ENCODE measurements at regions not wholly inside any gene's neighbourhood (a gene's known extent, or its start where the extent isn't known, plus 50 kb on each side); places are given as distances from the start of the nearest gene placed in this dataset.
"Not testable (repeated sequence)": the region's sequence is repeated elsewhere in the genome, so short reads cannot be mapped to it uniquely, and the experiment has no call there.

GRCh38 chr13:79187917-79188690, 218.0 kb downstream of the RBM26 start:
- no peak for DNase-seq

- no peak for DNase-seq
Measured at GRCh38 chr13:79185580-79185979, 220.5 kb downstream of the RBM26 start.

DNA sequence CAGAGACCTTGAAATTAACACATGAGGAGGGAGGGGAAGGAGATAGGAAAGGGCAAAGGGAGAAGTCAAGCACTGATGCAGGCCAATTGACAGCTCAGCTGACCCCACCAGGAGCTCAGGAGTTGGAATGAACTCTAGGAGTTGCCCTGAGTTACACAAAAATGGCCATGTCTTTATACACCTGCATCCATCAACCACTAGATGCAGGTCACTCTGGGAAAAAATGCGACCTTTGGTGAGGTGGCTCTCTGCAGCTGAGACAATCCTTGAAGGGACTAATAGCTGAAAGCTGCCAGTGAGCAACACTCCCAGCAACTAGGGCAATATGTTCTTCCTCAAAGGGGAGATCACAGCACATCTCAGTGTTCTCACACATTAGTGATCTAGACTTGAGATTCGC, 222.8 kb downstream of the RBM26 start:
- no peak for DNase-seq

DNA sequence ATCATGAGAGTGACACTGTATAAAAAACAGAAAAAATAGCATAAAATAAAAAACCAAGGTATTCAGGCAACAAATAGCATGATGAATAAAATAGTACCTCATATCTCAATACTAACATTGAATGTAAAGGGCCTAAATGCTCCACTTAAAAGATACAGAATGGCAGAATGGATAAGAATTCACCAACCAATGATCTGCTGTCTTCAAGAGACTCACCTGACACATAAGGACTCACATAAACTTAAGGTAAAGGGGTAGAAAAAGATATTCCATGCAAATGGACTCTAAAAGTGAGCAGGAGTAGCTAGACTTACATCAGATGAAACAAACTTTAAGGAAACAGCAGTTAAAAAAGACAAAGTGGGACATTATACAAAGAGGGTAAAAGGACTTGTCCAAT, 232.4 kb downstream of the RBM26 start:
- not testable (repeated sequence) for DNase-seq

DNA sequence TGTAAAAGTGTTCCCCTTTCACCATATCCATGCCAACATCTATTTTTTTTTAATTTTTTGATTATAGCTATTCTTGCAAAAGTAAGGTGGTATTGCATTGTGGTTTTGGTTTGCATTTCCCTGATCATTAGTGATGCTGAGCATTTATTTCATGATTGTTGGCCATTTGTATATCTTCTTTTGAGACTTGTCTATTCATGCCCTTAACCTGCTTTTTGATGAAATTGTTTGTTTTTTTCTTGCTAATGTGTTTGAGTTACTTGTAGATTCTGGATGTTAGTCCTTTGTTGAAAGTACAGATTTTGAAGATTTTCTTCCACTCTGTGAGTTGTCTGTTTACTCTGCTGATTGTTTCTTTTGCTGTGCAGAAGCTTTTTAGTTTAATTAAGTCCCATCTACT, 233.1 kb downstream of the RBM26 start:
- DNase-seq, result not testable (repeated sequence)

DNA sequence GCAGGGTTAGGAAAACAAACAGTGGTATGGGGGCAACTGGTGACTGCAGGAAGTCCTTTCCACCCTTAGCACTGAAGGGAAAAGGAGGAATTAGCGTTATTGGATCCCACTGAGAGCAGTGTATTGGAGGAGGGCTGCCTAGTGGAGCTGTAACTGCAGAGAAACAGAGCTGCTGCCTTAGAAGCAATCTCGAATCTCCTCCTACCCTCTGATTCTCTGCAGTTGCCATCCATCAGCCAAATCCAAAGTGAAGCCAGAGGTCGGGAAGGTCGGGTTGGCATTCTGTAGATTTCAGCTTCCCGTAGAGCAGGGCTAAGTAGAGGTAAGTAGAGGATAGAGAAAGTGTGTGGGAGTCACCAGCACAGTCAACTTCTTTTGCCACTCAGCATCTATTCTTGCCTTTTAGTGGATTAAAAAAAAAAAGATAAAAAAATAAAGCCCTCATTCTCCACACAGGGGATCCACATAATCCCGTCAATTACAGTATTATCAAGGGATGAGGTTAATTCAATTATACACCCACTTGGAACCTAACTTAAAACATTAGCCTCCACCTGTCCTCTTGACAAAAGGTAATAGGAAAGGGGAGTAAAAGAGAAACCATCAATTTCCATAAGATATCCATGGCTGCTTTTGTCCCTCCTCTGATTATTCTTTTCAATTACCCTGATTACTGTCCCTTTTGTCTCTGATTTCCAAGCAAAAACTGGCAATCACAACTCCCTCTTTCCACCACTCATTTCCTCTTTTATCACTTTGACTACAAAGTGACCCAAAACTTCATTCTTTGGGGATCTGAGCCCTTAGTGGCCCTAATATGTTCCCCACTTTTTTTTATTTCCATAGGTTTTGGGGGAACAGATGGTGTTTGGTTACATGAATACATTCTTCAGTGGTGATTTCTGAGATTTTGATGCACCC, 234.7 kb downstream of the RBM26 start:
- no peak for DNase-seq

GRCh38 chr13:79160818-79161217, 245.2 kb downstream of the RBM26 start:
- DNase-seq, result no peak

GRCh38 chr13:79155883-79156282, 250.2 kb downstream of the RBM26 start:
- no peak for DNase-seq

- DNase-seq, result no peak
Measured at GRCh38 chr13:79149210-79149609, 256.8 kb downstream of the RBM26 start.

DNA sequence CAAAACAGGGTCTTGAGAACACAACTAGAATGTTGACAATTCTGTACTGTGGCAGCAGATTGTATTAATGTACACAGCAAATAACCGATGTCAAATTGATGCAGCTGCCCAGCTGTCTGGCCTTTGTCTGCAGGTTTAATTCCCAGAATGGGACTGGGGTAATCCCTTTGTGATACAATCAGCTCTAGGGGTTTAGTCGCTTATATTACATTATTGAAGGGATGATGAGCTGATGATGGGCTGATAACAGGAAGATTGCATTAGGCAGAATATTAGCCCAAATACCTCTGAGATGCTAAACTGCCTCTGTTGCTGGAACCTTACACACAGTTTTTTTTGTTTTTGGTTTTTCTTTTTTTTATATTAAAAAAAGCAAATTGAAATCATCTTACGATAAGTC, 265.0 kb downstream of the RBM26 start:
- no peak for DNase-seq

- DNase-seq, result no peak
Measured at GRCh38 chr13:79128158-79128557, 277.9 kb downstream of the RBM26 start.

- no peak for DNase-seq
Measured at GRCh38 chr13:79126706-79127105, 279.3 kb downstream of the RBM26 start.

DNA sequence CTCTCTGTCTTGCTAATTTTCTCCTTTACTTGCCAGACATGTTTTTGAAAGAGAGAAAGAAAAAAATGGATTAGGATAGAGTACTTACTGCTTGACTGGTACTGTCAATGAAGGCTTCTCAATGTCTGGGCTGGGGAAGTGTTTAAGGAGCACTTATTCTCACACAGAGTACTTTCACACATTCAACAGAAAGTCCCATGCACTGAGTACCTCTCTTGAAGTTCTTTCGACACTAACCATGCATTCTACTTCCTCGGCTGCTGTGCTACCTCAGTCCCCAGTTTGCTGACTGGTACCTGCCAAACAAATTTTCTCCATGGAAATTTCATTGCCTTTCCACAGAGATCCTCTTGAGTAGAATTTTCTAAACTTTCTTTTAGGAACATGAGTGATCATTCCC, 281.9 kb downstream of the RBM26 start:
- DNase-seq, result no peak

GRCh38 chr13:79121286-79121685, 284.8 kb downstream of the RBM26 start:
- no peak for DNase-seq

GRCh38 chr13:79119578-79120107, 286.4 kb downstream of the RBM26 start:
- no peak for DNase-seq

DNA sequence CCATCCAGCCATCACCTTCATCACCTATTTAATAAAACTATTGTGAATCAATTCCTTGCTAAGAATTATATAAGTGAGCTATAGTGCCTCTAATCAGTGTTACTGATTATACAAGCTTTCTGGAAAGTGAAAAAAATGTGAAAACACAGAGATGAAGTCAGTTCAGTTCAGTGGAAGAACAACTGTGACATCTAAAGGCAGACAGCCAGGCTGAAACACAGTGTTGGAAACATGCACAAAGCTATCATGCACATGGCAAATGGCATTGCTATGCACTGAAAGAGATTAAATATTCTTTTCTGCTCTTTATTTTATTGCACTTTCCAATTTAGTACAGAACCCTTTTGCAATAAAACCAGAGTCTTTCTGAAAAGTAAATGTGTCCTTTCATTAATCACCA, 294.0 kb downstream of the RBM26 start:
- no peak for DNase-seq

- DNase-seq, result no peak
Measured at GRCh38 chr13:79108914-79109643, 297.0 kb downstream of the RBM26 start.

GRCh38 chr13:79098596-79098995, 307.5 kb downstream of the RBM26 start:
- DNase-seq, result no peak

DNA sequence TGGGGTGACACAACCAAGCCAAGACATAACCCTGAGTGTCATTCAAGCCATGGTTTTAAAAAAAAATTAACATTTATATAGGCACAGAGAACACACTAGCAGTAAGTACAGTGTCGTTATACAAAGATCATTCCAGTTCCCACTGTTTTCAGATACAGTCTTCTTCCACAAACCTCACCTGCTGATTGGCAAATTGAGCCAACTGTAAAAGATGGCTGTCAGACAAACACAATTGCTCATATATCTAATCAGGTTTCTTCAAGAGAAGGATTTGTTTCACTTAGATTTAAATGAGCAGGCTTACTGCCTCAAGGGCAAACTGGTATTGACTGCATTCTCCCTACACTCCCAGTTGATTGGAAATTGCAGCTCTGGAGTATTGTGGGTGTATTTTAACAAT, 308.9 kb downstream of the RBM26 start:
- no peak for DNase-seq

GRCh38 chr13:79096099-79096498, 310.0 kb downstream of the RBM26 start:
- no peak for DNase-seq

GRCh38 chr13:79090552-79091124, 315.4 kb downstream of the RBM26 start:
- no peak for DNase-seq

- DNase-seq, result no peak
Measured at GRCh38 chr13:79084802-79085424, 321.1 kb downstream of the RBM26 start.

All from tongue (tissue), 1 donor.